Vagina (tissue), 2 donors: ENCODE measurements at regions not wholly inside any gene's neighbourhood (a gene's known extent, or its start where the extent isn't known, plus 50 kb on each side); places are given as distances from the start of the nearest gene placed in this dataset.

Experiments used
- POLR2A ChIP-seq, 2 donors: fragments of 450-650 bp; IDR thresholded peaks; one replicate each; pipeline ENCODE4 v1.6.1; 2017; ENCODE audit warnings: antibody characterized with exemption in 2 of 2, mild to moderate bottlenecking in 2 of 2, moderate library complexity in 2 of 2
- POLR2AphosphoS5 ChIP-seq, 2 donors: sonication (generic); formaldehyde crosslinking; IDR thresholded peaks; one replicate each; pipeline ENCODE4 v1.9.0; 2017; ENCODE audit warnings: antibody characterized with exemption in 2 of 2, mild to moderate bottlenecking in 2 of 2, low read depth in 1 of 2; ENCODE audit not compliant: insufficient read depth in 1 of 2
- TF ChIP-seq, protein P1 (sequence below), 3 experiments: fragments of 450-650 bp in 2 of 3; fragments of 200-600 bp in 1 of 3; sonication (generic) in 1 of 3; IDR thresholded peaks; one replicate each; pipeline ENCODE4 v1.5.1; 2017 to 2019; ENCODE audit warnings: antibody characterized with exemption in 3 of 3, mild to moderate bottlenecking in 2 of 3, moderate library complexity in 2 of 3

- TF ChIP-seq, protein P1, sequence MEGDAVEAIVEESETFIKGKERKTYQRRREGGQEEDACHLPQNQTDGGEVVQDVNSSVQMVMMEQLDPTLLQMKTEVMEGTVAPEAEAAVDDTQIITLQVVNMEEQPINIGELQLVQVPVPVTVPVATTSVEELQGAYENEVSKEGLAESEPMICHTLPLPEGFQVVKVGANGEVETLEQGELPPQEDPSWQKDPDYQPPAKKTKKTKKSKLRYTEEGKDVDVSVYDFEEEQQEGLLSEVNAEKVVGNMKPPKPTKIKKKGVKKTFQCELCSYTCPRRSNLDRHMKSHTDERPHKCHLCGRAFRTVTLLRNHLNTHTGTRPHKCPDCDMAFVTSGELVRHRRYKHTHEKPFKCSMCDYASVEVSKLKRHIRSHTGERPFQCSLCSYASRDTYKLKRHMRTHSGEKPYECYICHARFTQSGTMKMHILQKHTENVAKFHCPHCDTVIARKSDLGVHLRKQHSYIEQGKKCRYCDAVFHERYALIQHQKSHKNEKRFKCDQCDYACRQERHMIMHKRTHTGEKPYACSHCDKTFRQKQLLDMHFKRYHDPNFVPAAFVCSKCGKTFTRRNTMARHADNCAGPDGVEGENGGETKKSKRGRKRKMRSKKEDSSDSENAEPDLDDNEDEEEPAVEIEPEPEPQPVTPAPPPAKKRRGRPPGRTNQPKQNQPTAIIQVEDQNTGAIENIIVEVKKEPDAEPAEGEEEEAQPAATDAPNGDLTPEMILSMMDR (IDR thresholded peaks at IDR 0.05): no peak
- TF ChIP-seq POLR2AphosphoS5 (IDR thresholded peaks at IDR 0.05; ENCODE audit: insufficient read depth in 1 of 2, low read depth in 1 of 2) (no peak), POLR2A (IDR thresholded peaks at IDR 0.05) (no peak)
Measured at GRCh38 chr6:147058786-147059385, 145.3 kb upstream of the STXBP5 start.
